PC-9 (cell line): ENCODE measurements at regions not wholly inside any gene's neighbourhood (a gene's known extent, or its start where the extent isn't known, plus 50 kb on each side); places are given as distances from the start of the nearest gene placed in this dataset.

ENCODE experiments used
- EZH2 ChIP-seq: fragments of 200-600 bp; sonication (generic); IDR thresholded peaks from 2 replicates; pipeline ENCODE4 v1.8.0; 2017; ENCODE audit warnings: antibody characterized with exemption, low read depth
- TF ChIP-seq, protein P1 (sequence below): fragments of 200-600 bp; sonication (generic); conservative IDR thresholded peaks from 2 replicates; pipeline ENCODE4 v1.6.1; 2017; ENCODE audit warnings: mixed run types, antibody characterized with exemption, mild to moderate bottlenecking, moderate library complexity

DNA sequence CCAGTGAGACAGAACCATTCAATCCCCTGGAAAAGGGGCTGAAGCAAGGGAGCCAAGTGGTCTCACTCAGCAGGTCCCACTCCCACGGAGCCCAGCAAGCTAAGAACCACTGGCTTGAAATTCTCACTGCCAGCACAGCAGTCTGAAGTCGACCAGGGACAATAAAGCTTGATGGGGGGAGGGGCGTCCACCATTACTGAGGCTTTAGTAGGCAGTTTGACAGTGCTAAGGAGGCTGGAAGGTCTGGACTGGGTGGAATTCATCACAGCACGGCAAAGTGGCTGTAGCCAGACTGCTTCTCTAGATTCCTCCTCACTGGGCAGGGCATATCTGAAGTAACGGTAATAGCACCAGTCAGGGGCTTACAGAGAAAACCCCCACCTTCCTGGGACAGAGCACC, 105.4 kb upstream of the GORAB start:
- TF ChIP-seq, protein P1, sequence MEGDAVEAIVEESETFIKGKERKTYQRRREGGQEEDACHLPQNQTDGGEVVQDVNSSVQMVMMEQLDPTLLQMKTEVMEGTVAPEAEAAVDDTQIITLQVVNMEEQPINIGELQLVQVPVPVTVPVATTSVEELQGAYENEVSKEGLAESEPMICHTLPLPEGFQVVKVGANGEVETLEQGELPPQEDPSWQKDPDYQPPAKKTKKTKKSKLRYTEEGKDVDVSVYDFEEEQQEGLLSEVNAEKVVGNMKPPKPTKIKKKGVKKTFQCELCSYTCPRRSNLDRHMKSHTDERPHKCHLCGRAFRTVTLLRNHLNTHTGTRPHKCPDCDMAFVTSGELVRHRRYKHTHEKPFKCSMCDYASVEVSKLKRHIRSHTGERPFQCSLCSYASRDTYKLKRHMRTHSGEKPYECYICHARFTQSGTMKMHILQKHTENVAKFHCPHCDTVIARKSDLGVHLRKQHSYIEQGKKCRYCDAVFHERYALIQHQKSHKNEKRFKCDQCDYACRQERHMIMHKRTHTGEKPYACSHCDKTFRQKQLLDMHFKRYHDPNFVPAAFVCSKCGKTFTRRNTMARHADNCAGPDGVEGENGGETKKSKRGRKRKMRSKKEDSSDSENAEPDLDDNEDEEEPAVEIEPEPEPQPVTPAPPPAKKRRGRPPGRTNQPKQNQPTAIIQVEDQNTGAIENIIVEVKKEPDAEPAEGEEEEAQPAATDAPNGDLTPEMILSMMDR = no peak
- no peak for TF ChIP-seq EZH2
